GM21619 (cell line): ENCODE measurements at regions not wholly inside any gene's neighbourhood (a gene's known extent, or its start where the extent isn't known, plus 50 kb on each side); places are given as distances from the start of the nearest gene placed in this dataset.

ENCODE experiments used
- ATAC-seq: cut with Tn5 transposase; IDR thresholded peaks from one replicate; pipeline ENCODE4 v1.9.1; 2021; ENCODE audit not compliant: unreplicated experiment

DNA sequence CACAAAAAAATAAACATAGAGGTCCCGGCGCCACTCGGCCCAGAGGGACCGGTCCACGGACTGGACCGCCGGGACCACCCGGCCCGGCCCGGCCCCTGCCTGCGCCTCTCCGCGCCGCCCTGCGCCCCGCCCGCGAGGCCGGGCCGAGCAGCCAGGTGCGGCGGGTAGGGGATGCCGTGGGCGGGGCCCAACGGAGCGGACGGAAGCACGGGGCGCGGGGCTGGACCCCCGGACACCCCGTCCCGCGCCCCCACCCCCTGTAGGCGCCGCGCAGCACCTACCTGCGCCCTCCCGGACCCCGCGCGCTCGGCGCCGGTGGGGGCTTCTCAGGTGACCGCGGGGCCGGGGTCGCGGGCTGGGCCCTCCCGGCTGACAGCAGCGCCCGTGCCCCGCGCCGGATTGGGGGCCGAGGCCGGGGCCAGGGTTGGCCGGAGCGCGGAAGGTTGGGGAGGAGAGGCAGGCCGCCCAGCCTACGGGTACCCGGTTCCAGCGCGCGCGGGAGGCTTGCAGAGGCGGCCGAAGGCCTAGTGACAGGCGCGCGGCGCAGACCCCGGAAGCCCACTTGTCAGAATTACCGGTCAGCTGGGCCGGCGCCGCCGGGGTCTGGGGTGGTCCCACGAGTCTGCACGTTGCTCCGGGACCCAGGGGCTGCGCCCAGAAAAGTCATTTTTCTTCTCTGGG lies 351.9 kb upstream of the CAMK1G start:
- no peak for ATAC-seq

DNA sequence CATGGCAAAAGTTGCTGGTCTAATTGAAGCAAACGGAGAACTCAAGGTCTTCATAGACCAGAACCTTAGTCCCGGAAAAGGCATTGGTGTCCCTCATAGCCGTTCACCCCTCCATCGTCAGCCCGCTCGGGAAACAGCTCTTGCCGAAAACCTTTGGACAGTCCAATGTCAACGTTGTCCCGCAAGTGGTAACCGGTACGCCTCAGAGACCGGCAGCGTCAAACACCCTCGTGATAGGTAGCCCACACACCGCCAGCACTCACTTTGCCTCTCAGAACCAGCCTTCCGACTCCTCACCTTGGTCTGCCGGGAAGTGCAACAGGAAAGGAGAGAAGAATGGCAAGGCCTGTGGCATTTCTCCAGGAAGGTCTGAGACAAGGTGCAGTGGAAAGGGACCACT lies 351.3 kb upstream of the CAMK1G start:
- no peak for ATAC-seq

DNA sequence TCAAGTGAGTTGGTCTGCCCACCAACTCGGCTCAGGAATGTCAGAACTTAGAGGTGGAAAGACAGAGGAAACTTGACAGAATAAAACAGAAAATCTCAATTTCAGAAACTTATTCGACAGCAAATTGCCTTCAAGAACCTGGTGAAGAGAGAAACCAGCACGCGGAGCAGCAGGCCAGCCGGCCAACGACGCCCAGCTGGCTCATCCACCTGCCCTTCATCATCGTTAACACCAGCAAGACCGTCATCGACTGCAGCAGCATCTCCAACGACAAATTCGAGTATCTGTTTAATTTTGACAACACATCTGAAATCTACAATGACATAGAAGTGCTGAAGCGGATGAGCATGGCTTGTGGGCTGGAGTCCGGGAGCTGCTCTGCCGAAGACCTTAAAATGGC lies 350.8 kb upstream of the CAMK1G start:
- no peak for ATAC-seq

DNA sequence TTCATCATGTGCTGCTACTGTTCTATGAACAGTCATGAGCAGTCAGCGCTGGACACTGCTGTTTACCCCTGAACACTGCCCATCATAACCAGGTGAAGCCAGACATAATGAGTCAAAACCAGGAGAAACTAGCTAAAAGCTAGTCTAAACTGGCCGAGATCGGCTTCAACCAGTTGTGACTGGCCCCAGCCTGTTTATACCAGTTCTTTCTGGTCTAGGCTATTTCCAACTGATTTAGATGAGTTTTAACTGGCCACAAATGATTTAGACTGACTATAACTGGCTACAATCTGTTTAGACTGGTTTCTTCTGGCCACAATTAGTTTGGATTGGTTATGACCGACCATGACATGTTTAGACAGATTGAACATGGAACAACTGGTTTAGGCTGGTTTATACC lies 348.3 kb upstream of the CAMK1G start:
- no peak for ATAC-seq

DNA sequence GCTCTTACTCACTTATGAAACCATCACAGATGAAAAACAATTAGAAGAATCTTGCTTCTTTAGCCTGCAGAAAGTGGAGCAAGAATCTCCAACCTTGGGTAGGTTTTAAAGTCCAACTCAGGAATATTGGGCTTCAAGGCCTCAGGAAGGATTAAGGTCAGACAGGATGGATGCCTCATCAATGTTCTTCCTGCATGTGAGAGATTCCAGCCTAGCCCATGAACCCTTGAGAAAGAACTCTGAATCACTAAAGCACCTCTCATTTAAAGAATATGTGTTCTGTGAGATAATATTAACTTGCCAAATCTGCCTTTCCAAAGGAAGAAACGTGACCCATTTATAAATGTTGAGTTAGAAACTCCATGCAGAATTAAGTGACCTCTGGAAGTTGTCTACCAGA lies 345.2 kb upstream of the CAMK1G start:
- ATAC-seq, result no peak

DNA sequence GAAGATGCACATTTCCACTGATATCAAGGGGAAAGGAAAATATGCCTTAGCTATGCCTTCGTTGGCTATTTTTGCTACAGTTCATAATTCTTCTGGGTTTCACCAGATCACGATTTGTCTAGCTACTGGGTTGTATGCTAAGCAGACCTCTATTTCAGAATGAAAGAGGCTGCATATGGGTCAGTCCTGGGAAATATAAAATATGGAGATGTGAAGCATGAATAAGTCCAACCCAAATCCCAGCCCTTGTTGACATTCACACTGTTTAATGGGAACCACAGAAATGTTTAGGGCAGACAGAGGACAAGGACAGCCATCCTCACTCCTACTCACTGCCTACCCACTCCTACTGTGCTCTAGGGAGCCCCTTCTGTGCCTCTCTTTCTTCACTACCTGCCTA lies 343.2 kb upstream of the CAMK1G start:
- ATAC-seq, result no peak

DNA sequence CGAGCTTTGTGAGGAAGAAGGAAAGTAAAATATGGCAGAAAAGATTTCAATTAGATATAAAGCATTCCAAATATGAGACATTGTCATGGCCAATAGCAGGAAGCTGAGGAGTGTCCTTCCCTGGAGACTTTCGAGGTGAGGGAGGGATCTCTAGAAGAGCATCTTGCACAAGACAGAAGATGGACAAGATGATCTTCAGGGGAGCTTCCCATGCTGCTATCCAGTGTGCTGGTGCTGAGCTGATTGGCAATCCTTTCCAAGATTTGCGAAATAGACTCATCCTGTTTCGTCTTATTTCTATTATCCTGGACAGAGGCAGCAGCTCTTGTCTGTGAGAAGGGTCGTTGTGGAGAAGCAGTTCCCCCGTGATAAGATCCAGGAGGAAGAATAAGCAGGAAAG lies 342.0 kb upstream of the CAMK1G start:
- ATAC-seq, result no peak

DNA sequence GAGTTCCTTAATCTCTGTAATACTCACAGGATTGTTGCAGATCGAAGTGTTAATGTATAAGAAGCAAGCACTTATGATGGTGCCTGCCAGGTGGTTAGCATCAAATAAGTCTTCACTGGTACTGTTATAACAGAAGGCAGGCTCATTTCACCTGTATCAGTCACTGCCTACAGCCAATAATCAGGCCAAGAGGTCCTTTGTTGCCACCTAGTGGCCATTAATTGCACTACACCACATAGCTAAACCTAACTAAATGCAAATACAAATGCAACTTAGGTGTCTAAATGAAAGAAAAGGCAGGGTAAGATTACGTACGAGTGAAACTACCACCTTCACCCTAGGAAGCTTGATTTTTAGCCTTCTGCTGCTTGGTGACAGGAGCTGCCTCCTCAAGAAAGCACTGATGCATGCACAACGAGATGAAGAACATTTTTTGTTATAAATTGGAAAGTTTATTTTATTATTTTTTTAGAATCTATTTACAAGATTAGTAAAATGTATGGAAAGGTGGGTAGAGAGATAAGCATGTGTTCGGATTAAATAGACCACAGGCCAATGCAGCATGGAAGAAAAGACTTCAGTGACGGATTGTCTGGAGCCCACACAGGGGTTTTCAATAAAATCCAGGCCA lies 334.8 kb upstream of the CAMK1G start:
- ATAC-seq, result peak; percentile 85

DNA sequence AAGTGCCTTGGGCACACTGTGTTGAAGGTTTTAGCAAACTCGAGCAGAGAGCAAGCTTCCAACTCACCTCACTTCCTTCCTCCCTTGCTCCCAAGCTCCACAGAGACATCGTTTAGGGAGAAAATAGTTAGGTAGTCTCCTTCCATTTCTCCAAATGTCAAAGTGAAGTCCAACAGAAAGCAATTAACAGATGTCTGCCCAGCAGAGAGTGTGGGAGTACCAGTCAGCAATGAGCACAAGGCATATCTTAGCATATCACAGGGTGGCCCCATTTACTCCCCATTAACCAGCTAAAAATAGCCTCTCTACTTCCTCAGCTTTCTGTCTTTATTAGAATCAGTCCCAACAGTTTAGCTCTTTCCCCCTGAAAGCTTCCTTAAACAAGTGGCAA lies 334.2 kb upstream of the CAMK1G start:
- no peak for ATAC-seq

DNA sequence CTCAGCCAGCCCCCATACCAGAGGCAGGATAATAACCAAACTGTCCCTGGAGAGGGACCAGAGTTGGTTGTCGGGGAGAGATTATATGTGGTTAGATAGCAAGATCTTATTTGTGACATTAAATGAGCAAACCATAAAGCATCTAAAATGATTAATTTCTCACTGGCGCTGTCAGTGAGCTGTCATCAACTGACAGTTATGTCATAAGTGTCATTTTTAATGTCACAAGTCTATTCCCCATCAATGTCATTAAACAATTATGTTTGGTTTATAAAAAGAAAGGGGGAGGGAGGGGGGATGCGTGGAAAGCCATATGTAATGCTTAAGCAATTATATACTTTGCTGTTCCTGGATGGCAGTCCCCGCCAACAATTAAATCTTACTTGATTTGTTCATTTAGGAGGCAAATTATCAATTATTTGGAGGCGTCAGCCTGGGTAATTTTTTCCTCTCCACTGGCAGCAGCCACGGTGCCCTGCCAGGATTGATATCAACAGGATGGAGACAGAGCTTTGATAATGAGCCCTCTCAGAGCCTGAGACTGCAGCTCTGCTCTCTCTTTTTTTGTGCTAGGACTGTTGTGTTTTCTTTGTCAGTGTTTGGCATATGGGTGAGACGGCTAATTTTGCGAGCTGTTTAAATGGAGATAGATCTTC lies 333.6 kb upstream of the CAMK1G start:
- ATAC-seq, result no peak

DNA sequence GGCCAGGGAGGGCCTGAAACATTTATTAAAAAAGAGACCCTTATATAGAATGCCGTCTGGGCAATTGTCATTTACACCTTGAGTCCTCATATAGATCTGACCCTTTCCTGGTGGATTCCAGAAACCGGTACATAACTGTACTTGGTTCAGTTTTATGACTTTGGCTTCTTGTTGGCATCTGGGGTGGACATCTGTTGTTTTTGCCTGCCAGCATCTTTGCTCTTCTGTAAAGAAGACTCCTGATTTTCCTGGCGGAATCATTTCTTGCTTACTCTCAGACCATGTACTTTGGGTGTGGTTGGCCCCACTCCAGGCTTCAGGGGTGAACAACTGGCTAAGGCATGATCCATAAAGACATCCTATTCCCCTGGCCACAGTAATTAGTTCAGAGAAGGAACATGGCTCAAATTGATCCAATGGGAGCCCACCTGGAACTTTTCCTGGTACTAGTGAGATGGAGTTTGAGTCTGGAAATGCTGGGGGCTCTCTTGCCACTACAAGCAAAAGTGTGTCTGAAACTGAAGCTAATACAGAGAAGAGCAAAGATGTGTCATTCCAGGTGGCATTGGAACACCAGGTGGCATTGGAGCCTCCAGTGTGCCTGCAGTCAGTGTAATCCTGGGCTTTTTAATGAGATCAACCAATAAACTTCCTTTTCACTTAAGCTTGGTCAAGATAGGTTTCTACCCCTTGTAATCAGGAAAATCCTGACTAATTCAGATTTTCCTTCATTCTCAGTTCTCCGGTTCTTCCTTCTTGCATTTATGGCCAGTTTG lies 332.5 kb upstream of the CAMK1G start:
- ATAC-seq, result no peak

DNA sequence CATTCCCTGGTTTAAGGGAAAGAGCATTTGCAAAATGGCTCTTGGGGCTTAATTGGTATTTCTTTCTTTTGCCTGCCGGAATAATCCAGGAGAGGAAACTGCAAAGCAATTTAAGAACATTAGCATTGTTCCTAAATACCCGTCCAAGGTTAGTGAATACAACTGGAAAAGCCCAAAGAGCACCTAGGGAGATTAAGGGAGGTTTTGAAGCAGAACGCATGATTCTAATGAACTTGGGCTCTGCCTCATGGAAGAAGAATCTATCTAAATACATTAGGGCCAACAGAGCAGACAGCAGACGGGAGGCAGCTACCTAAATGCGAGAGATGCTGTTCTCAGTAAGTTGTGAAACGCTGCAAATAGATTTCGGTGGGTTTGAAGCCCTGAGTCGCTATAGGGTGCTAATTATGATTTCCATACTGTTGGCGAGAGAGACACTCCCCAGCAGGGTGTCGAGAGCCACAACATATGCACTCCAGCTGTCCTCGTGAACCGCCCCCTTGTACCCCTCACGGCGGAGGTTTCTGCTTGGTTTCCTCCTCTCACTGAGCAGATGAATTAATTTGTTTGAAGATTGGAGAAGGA lies 326.7 kb upstream of the CAMK1G start:
- no peak for ATAC-seq

DNA sequence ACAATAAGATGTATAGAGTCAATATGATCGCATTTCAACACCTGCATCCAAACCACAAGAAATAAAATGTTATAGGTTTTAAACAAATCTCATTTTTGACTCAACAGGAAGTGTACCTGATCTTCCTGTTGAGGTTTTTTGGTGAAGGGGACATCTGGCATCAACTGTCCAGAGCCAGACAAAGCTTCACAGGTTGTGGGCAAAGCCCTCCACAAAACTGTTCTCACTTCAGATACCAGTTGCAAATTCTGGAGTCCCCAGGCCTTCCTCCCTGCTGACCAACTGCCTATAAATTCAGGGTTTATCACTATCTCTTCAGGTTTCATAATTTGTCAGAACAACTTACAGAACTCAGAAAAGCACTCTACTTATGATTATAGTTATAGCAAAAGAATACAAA lies 326.1 kb upstream of the CAMK1G start:
- ATAC-seq, result no peak

DNA sequence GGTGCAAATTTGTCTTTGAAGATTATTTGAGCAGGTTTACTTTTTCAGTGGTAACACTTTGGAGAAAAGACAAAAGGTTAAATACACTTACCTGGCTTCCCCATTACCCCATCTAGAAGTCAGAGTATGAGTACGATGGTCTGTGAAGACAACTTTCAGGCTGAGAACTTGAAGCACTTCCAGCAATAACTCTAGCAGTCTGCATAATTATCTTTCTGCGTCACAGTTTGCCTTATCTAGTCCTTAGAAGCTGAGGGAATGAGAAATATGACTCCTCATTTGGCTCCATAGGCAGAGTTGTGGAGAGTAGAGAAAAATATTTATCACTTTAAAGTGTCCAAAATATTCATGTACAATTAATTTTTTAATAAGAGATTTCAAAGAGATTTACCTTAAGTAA lies 323.4 kb upstream of the CAMK1G start:
- ATAC-seq, result no peak

DNA sequence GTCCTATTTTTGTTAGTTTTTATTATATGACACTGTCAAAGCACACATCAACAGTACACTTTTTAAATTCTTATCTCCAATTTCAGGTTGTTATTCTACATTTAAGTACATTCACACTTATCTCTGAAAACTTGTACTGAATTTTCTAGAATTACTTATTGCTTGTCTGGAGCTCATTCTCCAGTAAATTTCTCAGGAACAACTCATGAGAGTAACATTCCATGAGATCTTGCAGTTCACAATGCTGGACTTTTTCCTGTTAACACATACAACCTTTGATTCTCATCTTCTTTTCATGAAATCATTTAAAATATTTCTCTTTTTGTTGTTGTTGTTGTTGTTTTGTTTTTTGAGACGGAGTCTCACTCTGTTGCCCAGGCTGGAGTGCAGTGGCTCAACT lies 320.9 kb upstream of the CAMK1G start:
- ATAC-seq, result no peak

DNA sequence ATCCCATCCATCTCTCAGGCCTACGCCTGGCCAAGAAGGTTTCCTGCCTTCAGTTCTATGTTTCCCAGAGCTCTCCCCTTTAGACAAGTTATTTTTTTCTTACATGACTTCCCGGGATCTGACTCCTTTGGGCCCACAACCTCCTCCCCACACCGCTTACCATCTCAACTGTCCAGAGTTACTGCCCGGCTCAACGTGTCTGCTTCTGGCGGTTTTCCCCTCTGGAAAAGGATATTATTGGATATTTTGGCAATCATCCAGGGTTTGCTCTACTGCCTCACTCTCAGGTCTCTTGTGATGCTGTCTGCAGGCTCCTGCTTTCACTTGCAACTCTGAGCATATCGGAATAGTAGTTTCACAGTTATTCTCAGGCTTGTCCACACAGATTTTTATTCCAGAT lies 318.2 kb upstream of the CAMK1G start:
- ATAC-seq, result no peak

DNA sequence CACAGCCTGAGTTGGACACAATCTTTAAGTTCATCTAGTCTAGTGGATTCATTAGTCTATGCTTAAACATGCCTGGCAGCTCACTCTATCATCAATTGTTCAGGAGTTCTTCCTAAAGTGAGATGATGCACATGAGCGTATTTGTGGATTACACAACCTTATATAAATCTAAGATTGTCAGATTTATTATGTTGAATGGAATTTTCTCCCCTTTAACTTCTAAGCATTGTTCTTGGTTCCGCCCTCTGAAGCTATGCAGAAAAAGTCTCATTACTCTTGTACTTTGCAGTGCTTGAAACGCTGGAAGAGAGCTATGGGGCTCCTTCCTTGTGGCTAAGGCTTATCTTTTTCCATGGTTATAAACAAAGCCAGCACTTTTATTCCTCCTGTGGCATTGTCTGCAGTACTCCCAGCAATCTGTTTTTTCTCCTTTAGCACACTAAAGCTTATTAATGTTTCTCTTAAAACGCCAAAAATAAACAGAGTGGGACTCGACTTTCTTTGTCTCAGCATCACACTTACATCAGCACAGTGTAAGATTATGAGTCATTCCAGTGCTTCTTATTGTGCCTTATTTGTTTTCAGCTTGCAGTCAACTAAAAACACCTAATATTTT lies 316.8 kb upstream of the CAMK1G start:
- ATAC-seq, result no peak

DNA sequence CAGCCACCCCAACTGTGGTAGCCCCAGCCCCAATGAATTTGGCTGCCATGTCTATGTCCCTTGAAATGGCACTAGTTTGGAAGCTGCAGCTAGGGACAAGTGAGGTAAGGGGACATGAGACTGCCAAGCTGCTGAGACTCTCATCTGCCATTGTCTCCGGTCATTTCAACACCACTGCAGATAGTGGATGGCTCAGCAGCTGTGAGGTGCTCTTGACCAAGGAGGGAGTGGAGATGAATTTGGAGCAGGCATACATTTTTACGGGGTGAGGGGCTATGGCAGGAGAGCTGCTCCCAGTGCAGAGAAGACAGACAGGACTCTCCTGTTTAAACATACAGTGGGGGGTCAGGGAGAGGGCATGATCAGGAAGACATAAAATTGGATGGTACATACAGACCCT lies 315.5 kb upstream of the CAMK1G start:
- no peak for ATAC-seq

DNA sequence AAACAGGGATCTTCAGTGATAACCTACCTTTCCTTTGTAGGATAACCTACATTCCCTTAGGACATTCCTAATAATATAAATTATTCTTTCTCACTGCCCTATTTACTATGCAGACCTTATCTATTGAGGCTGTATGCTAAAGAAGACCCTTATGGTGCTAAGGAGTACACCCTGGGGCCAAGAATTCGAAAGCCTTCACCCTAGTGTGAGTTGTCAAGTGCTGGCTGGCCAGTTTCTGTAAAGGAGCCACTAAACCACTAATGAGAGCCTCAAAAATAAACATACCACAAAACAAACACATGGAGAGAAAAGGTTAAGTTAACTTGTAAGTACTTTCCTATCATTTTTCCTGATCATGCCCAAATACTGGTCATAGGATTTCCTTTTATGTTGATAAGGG lies 315.0 kb upstream of the CAMK1G start:
- ATAC-seq, result no peak

DNA sequence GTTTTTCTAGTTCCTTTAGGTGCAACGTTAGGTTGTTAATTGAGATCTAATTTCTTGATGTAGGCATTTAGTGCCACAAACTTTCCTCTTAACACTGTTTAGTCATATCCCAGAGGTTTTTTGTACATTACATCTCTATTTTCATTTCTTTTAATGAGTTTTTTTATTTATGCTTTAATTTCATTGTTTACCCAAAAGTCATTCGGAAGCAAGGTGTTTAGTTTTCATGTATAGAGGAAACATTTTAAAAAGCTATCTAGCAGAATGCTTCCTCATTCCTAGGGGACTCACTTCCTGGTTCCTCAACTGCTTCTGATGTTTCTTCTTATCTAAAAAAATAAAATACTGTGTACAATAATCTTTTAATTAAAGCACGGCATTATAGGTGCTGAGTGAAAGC lies 307.2 kb upstream of the CAMK1G start:
- no peak for ATAC-seq

DNA sequence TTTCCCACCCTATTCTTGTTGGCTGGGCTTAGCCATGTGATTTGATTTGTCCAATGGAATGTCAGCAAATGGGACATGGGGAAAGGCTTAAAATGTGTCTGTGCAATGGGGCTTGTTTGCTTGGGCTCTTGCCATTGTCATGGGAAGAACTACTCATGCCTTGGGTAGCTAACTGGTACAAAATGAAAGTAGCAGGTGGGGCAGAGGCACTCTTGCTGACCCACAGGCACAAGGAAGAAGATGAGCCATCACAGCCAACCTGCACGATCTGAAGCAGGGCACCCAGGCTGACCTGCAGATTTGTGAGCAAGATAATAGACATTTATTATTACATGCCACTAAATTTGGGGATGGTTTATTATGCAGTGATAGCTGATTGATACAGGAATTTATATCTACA lies 305.9 kb upstream of the CAMK1G start:
- ATAC-seq, result no peak
